ENCODE measurements at regions not wholly inside any gene's neighbourhood (a gene's known extent, or its start where the extent isn't known, plus 50 kb on each side); places are given as distances from the start of the nearest gene placed in this dataset.

DNA sequence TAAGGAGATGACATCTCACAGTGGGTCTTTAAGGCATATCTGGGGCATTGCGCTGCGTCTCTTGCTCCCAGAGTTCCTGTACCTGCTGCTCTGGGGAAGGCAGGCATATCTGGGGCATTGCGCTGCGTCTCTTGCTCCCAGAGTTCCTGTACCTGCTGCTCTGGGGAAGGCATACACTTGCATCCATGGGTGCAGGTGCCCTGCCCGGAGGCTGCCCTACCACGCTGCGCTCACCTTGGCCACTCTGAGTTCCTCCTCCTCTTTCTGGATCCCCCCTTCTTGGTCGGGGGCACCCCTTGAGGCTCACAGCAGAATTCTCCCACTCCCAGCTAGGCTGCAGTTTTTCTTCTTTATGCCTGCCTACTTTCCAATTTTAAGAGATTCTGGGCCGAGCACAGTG is 60.9 kb upstream of the TMTC4 start:
- no peak overlapping the region for H3K4me3 ChIP-seq (ENCODE audit: control insufficient read depth, low read depth, low read length)
- DNase-seq (ENCODE audit: low read depth), result no peak
- TF ChIP-seq, protein P1, sequence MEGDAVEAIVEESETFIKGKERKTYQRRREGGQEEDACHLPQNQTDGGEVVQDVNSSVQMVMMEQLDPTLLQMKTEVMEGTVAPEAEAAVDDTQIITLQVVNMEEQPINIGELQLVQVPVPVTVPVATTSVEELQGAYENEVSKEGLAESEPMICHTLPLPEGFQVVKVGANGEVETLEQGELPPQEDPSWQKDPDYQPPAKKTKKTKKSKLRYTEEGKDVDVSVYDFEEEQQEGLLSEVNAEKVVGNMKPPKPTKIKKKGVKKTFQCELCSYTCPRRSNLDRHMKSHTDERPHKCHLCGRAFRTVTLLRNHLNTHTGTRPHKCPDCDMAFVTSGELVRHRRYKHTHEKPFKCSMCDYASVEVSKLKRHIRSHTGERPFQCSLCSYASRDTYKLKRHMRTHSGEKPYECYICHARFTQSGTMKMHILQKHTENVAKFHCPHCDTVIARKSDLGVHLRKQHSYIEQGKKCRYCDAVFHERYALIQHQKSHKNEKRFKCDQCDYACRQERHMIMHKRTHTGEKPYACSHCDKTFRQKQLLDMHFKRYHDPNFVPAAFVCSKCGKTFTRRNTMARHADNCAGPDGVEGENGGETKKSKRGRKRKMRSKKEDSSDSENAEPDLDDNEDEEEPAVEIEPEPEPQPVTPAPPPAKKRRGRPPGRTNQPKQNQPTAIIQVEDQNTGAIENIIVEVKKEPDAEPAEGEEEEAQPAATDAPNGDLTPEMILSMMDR (IDR thresholded peaks at IDR 0.05; ENCODE audit: control insufficient read depth, insufficient read depth, low read depth, low read length, missing control alignments), result no peak

DNA sequence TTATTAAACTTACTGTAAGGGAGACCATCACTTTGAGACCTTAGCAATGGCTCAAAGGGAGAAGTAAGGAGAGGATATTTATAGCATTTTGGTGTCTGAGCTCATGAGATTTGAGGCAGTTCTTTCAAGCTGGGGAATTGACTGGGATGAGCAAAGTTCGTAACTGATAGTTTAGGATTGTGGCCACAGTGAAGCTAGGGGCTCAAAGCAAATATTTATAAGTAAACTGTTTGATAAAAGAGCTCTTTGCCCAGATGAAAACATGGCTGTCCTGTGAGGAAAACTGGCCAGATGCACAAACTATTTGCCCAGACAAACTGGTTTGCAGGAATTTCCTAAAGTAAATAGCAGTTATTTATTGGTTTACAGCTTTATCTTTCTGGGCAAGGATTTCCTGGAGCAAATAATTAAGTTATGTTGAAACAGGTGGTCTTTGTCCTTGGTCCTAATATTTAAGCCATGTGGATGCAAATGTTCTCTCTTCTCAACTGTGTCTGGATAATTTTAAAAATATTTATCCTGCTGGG is 59.7 kb upstream of the TMTC4 start:
- TF ChIP-seq, protein P1 (IDR thresholded peaks at IDR 0.05; ENCODE audit: control insufficient read depth, insufficient read depth, low read depth, low read length, missing control alignments), result no peak
- DNase-seq (ENCODE audit: low read depth), result no peak
- H3K4me3 ChIP-seq (ENCODE audit: control insufficient read depth, low read depth, low read length), result no peak overlapping the region

DNA sequence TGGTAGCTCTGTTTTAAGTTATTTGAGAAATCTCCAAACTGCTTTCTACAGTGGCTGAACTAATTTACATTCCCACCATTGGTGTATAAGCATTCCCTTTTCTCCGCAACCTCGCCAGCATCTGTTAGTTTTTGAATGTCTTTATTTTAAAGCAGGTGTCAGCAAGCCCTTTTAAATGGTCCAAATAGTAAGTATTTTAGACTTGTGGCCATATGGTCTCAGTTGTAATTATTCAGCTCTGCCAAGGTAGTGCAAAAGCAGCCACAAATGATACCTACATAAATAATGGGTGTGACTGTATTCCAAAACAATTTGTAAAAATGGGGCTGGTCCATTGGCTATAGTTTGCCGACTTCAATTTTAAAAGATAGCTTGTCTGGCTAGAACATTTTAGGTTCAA is 58.7 kb upstream of the TMTC4 start:
- no peak overlapping the region for H3K4me3 ChIP-seq (ENCODE audit: control insufficient read depth, low read depth, low read length)
- TF ChIP-seq, protein P1 (IDR thresholded peaks at IDR 0.05; ENCODE audit: control insufficient read depth, insufficient read depth, low read depth, low read length, missing control alignments), result no peak

DNA sequence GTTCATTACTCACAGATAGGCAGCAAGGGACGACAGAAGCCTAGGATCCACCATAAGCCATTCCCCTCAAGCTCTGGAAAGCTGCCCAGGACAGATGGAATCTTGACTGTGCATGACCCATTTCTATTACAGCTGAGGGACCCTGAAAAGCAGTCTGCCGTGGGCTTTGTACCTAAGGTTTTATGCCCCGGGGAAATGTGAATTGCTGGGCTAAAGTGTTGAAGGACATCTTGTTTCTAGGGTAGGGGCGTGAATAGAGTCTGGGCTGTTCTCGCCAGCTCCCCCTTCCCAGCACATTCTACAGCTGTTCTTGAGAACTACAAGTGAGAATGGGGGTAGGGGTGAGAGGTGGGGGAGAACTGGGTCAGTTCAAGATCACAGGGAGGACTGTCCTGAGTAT is 53.6 kb upstream of the TMTC4 start:
- TF ChIP-seq, protein P1 (IDR thresholded peaks at IDR 0.05; ENCODE audit: control insufficient read depth, insufficient read depth, low read depth, low read length, missing control alignments), result no peak
- no peak overlapping the region for H3K4me3 ChIP-seq (ENCODE audit: control insufficient read depth, low read depth, low read length)
- no peak for DNase-seq (ENCODE audit: low read depth)

More for the DNA sequence above, 58.7 kb upstream of the TMTC4 start:
- DNase-seq (ENCODE audit: low read depth), result no peak

DNA sequence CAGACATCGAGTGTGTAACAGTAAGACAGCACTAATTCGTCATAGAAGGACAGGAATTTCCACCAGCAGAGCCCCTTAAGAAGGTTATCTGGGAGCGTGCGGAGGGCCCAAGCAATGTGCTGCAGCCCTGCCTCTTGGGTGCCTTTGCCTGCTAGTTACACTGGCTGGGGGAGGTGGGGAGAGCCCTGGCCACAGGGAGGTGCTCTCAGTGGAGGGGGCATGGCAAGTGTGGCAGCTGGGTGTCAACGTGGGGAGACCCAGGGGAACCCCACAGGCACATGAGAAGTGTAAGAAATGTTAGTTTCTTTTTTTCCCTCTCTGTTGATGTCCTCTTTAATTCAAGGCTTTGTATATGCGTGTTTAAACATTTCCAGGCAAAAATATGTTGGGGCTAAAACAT is 50.9 kb upstream of the TMTC4 start:
- H3K4me3 ChIP-seq (ENCODE audit: control insufficient read depth, low read depth, low read length), result no peak overlapping the region
- TF ChIP-seq, protein P1 (IDR thresholded peaks at IDR 0.05; ENCODE audit: control insufficient read depth, insufficient read depth, low read depth, low read length, missing control alignments), result no peak
- DNase-seq (ENCODE audit: low read depth), result no peak

DNA sequence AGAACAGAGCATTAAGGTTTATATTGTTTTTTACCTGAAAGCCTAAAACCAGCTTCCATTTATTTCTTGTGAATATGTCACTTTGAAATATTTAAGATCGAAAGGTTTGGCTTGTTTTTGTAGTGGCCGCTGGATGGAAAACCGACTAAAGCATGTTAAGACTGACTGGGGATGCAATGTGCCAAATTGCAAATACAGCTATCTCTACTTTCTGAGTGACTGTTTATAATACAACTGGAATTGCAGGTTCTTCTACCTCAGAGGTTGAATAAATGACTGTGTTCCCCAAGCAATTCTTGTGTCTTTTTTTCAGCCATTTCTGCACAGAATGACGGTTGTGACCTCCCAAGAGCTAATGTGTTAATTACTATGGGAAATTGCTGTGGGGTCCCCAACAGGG is 50.0 kb upstream of the TMTC4 start:
- TF ChIP-seq, protein P1 (IDR thresholded peaks at IDR 0.05; ENCODE audit: control insufficient read depth, insufficient read depth, low read depth, low read length, missing control alignments), result no peak
- H3K4me3 ChIP-seq (ENCODE audit: control insufficient read depth, low read depth, low read length), result no peak overlapping the region
- DNase-seq (ENCODE audit: low read depth), result no peak
